ENCODE measurements at regions not wholly inside any gene's neighbourhood (a gene's known extent, or its start where the extent isn't known, plus 50 kb on each side); places are given as distances from the start of the nearest gene placed in this dataset.

GRCh38 chr12:83769151-83769550 is 1082.4 kb downstream of the TMTC2 start (continued):
- TF ChIP-seq MYC (IDR thresholded peaks at IDR 0.05; ENCODE audit: borderline replicate concordance, low read length) (no peak), SREBF2 (IDR thresholded peaks at IDR 0.05) (no peak), ZNF302 (CRISPR knock-in tag; IDR thresholded peaks at IDR 0.05) (no peak)

GRCh38 chr12:83767723-83768122 is 1081.0 kb downstream of the TMTC2 start:
- ATAC-seq = no peak
- POLR2A ChIA-PET = no interaction called here

GRCh38 chr12:83763425-83763824 is 1076.7 kb downstream of the TMTC2 start:
- ChIA-PET CTCF (no interaction called here), POLR2A (no interaction called here)
- H3K4me3 ChIP-seq = no peak overlapping the region
- WGBS (ENCODE audit: missing lambda C conversion rate) = 39% methylated on average over 6 of the region's 6 CpGs
- H3K4me1 ChIP-seq = no peaks in the 10 kb centered on the region
- DNase-seq (ENCODE audit: low read depth in 1 of 2, low spot score in 1 of 2) (no peak), FAIRE-seq (no peak), ATAC-seq (peak in 1 of 2 experiments; percentile 21; a peak in 1 of 6 replicates)
- H3K4me2 ChIP-seq = no peak overlapping the region
- no peak overlapping the region for H3K27ac ChIP-seq
- no peaks in the 10 kb centered on the region for H3K9me3 ChIP-seq
- no peak for TF ChIP-seq NFE2L2 (conservative IDR thresholded peaks at IDR 0.05; ENCODE audit: low read length)
- TF ChIP-seq HEYL (CRISPR knock-in tag; IDR thresholded peaks at IDR 0.05) = no peak
- TF ChIP-seq SMC3 (IDR thresholded peaks at IDR 0.05) = no peak
- TF ChIP-seq FOSB (CRISPR knock-in tag; IDR thresholded peaks at IDR 0.05) = no peak
- no peak for TF ChIP-seq TP53 (CRISPR knock-in tag; IDR thresholded peaks at IDR 0.05)
- no peak for TF ChIP-seq PHF8 (IDR thresholded peaks at IDR 0.05; ENCODE audit: borderline replicate concordance, low read depth)

More at GRCh38 chr12:83767723-83768122, 1081.0 kb downstream of the TMTC2 start:
- no peak overlapping the region for H3K4me3 ChIP-seq
- no peak overlapping the region for H3K27ac ChIP-seq
- no peak overlapping the region for H3K4me2 ChIP-seq
- TF ChIP-seq ZNF302 (CRISPR knock-in tag; IDR thresholded peaks at IDR 0.05) = no peak
- TF ChIP-seq ZC3H11A (IDR thresholded peaks at IDR 0.05) = no peak
- no peak for TF ChIP-seq CEBPB (IDR thresholded peaks at IDR 0.05)
- no peak for TF ChIP-seq KDM1A (IDR thresholded peaks at IDR 0.05; ENCODE audit: low read depth)
- no peak for TF ChIP-seq JUN (IDR thresholded peaks at IDR 0.05)
- no peak for TF ChIP-seq MAX (IDR thresholded peaks at IDR 0.05)
- TF ChIP-seq RAD21 (conservative IDR thresholded peaks at IDR 0.05 in 1 of 2, IDR thresholded peaks at IDR 0.05 in 1 of 2) = no peak
- TF ChIP-seq FOSL2 (IDR thresholded peaks at IDR 0.05) = no peak
- TF ChIP-seq FOSL2 (CRISPR knock-in tag; IDR thresholded peaks at IDR 0.05) = no peak
- no peak for TF ChIP-seq MYC (IDR thresholded peaks at IDR 0.05; ENCODE audit: borderline replicate concordance, low read length)
- TF ChIP-seq RARB (CRISPR knock-in tag; IDR thresholded peaks at IDR 0.05) = no peak
- no peak for TF ChIP-seq POLR2AphosphoS2 (conservative IDR thresholded peaks at IDR 0.05; ENCODE audit: low read length)
- no peak for TF ChIP-seq CTCF (IDR thresholded peaks at IDR 0.05)
- no peak for TF ChIP-seq RCOR1 (IDR thresholded peaks at IDR 0.05; ENCODE audit: low read depth, low read length)
- H3K4me1 ChIP-seq = no peaks in the 10 kb centered on the region
- no peaks in the 10 kb centered on the region; the same call in 2 of the 3 replicates for H3K9me3 ChIP-seq
- FAIRE-seq (no peak), DNase-seq (ENCODE audit: low read depth in 1 of 2, low spot score in 1 of 2) (no peak)
- whole genome bisulfite sequencing (ENCODE audit: missing lambda C conversion rate) = 5% methylated on average over 1 of the region's 1 CpG
- CTCF ChIA-PET = no interaction called here

- FAIRE-seq = peak; percentile 13
- Histone ChIP-seq H3K9me3 (no peaks in the 10 kb centered on the region), H3K4me2 (no peak overlapping the region), H3K27ac (no peak overlapping the region), H3K4me1 (no peaks in the 10 kb centered on the region), H3K4me3 (no peak overlapping the region)
- ChIA-PET CTCF (no interaction called here), POLR2A (no interaction called here)
- DNase-seq (ENCODE audit: low read depth in 1 of 2, low spot score in 1 of 2) = no peak
- 33% methylated on average over 2 of the region's 2 CpGs for WGBS (ENCODE audit: missing lambda C conversion rate)
- ATAC-seq = no peak
- no peak for TF ChIP-seq ESRRA (IDR thresholded peaks at IDR 0.05; ENCODE audit: borderline replicate concordance, low read length)
- no peak for TF ChIP-seq RARB (CRISPR knock-in tag; IDR thresholded peaks at IDR 0.05)
- no peak for TF ChIP-seq RAD21 (conservative IDR thresholded peaks at IDR 0.05 in 1 of 2, IDR thresholded peaks at IDR 0.05 in 1 of 2)
- TF ChIP-seq ATOH8 (CRISPR knock-in tag; IDR thresholded peaks at IDR 0.05; ENCODE audit: low read depth) = no peak
- TF ChIP-seq KDM5A (IDR thresholded peaks at IDR 0.05) = no peak
- no peak for TF ChIP-seq RCOR1 (IDR thresholded peaks at IDR 0.05; ENCODE audit: low read depth, low read length)
- no peak for TF ChIP-seq NFE2L2 (conservative IDR thresholded peaks at IDR 0.05; ENCODE audit: low read length)
- no peak for TF ChIP-seq TP53 (CRISPR knock-in tag; IDR thresholded peaks at IDR 0.05)
- no peak for TF ChIP-seq FOSL2 (IDR thresholded peaks at IDR 0.05)
- TF ChIP-seq FOSL2 (CRISPR knock-in tag; IDR thresholded peaks at IDR 0.05) = no peak
- no peak for TF ChIP-seq TFCP2L1 (CRISPR knock-in tag; IDR thresholded peaks at IDR 0.05)
- no peak for TF ChIP-seq HEYL (CRISPR knock-in tag; IDR thresholded peaks at IDR 0.05)
- no peak for TF ChIP-seq JUNB (IDR thresholded peaks at IDR 0.05)
- TF ChIP-seq ZC3H11A (IDR thresholded peaks at IDR 0.05) = no peak
- TF ChIP-seq RNF2 (IDR thresholded peaks at IDR 0.05; ENCODE audit: borderline replicate concordance, low read depth) = no peak
- no peak for TF ChIP-seq MYC (IDR thresholded peaks at IDR 0.05; ENCODE audit: borderline replicate concordance, low read length)
- TF ChIP-seq MAZ (IDR thresholded peaks at IDR 0.05; ENCODE audit: borderline replicate concordance, low read depth, low read length) = no peak
- TF ChIP-seq CEBPB (IDR thresholded peaks at IDR 0.05) = no peak
- TF ChIP-seq JUN (IDR thresholded peaks at IDR 0.05) = no peak
- TF ChIP-seq HMGXB4 (CRISPR knock-in tag; IDR thresholded peaks at IDR 0.05; ENCODE audit: borderline replicate concordance) = no peak
Observed at GRCh38 chr12:83759906-83760305, 1073.2 kb downstream of the TMTC2 start.

All from A549 (cell line).